A673 (cell line): ENCODE measurements at regions not wholly inside any gene's neighbourhood (a gene's known extent, or its start where the extent isn't known, plus 50 kb on each side); places are given as distances from the start of the nearest gene placed in this dataset.

Source experiments
- EZH2 ChIP-seq: fragments of 200-600 bp; sonication (generic); IDR thresholded peaks from 2 replicates; pipeline ENCODE4 v1.6.1; 2017; ENCODE audit warnings: borderline replicate concordance, low read depth, mild to moderate bottlenecking, mixed read lengths, antibody characterized with exemption, low read length; ENCODE audit not compliant: poor library complexity, severe bottlenecking
- TF ChIP-seq, protein P1 (sequence below): fragments of 300-800, 200-600 bp; sonication (generic); conservative IDR thresholded peaks from 2 replicates; pipeline ENCODE4 v1.5.1; 2017; ENCODE audit warnings: low read depth, mild to moderate bottlenecking, antibody characterized with exemption, low read length, moderate library complexity, mixed read lengths

- TF ChIP-seq, protein P1, sequence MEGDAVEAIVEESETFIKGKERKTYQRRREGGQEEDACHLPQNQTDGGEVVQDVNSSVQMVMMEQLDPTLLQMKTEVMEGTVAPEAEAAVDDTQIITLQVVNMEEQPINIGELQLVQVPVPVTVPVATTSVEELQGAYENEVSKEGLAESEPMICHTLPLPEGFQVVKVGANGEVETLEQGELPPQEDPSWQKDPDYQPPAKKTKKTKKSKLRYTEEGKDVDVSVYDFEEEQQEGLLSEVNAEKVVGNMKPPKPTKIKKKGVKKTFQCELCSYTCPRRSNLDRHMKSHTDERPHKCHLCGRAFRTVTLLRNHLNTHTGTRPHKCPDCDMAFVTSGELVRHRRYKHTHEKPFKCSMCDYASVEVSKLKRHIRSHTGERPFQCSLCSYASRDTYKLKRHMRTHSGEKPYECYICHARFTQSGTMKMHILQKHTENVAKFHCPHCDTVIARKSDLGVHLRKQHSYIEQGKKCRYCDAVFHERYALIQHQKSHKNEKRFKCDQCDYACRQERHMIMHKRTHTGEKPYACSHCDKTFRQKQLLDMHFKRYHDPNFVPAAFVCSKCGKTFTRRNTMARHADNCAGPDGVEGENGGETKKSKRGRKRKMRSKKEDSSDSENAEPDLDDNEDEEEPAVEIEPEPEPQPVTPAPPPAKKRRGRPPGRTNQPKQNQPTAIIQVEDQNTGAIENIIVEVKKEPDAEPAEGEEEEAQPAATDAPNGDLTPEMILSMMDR = no peak
- TF ChIP-seq EZH2 = no peak
Observed at GRCh38 chr13:82850644-82851043, 1031.6 kb downstream of the SLITRK1 start.
